GM12892 (cell line): ENCODE measurements at regions not wholly inside any gene's neighbourhood (a gene's known extent, or its start where the extent isn't known, plus 50 kb on each side); places are given as distances from the start of the nearest gene placed in this dataset.

Experiments
- POLR2A ChIP-seq: IDR thresholded peaks from 2 replicates; pipeline ENCODE4 v1.6.1; 2011; ENCODE audit warnings: low read depth, low read length, control low read depth
- POLR2AphosphoS5 ChIP-seq: IDR thresholded peaks from 2 replicates; pipeline ENCODE4 v1.6.1; 2011; ENCODE audit warnings: low read depth, low read length, control low read depth
- TAF1 ChIP-seq: IDR thresholded peaks from 2 replicates; pipeline ENCODE4 v1.6.1; 2011; ENCODE audit warnings: low read depth, mild to moderate bottlenecking, control low read depth, low read length, borderline replicate concordance

- TF ChIP-seq POLR2A, result no peak
- TF ChIP-seq TAF1, result no peak
- TF ChIP-seq POLR2AphosphoS5, result no peak
Measured at GRCh38 chr6:14915888-14916832, 329.7 kb upstream of the JARID2 start.
